GM21515 (cell line): ENCODE measurements at regions not wholly inside any gene's neighbourhood (a gene's known extent, or its start where the extent isn't known, plus 50 kb on each side); places are given as distances from the start of the nearest gene placed in this dataset.
A peak's percentile ranks its signal among the peaks of the same experiment; 100 is the strongest.
"Not testable (repeated sequence)": the region's sequence is repeated elsewhere in the genome, so short reads cannot be mapped to it uniquely, and the experiment has no call there.

Experiments used
- ATAC-seq: cut with Tn5 transposase; IDR thresholded peaks from one replicate; pipeline ENCODE4 v1.9.1; 2021; ENCODE audit not compliant: unreplicated experiment

DNA sequence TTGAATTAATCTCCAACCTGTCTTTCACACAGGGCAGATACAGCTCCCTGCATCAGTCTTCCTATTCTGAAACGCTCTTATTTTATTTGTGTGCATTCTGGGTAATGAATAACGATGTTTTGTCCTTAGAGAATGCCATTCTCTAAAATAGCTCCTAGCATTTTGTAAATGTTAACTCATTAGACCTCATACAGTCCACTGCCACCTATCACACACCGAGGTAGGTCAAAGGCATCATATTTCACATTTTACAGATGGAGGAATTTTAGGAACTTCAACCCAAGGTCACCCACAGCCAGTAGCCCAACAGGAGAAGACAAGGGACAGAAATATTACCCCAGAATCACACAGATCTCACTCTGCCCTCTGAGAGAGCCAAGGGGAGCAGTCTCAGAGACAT is 455.4 kb upstream of the GYPC start:
- no peak for ATAC-seq

DNA sequence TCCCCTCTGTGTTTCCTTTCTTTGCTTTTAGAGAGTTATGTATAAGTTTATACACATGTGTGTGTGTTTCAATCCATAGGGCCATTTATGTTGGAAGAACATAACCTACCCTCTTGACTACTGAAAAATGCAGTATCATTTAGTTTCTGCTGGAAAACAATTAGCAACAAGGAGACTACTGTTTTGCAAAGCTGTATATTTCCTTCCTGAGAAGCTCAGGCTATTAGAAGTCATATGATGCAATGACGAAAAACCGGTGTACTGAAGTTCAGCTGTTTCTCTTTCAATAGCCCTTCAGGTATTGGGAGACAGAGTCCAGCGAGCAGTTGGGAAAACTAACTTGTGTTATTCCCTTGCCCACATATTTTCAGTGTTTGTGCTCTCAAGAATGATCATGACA is 447.7 kb upstream of the GYPC start:
- no peak for ATAC-seq

DNA sequence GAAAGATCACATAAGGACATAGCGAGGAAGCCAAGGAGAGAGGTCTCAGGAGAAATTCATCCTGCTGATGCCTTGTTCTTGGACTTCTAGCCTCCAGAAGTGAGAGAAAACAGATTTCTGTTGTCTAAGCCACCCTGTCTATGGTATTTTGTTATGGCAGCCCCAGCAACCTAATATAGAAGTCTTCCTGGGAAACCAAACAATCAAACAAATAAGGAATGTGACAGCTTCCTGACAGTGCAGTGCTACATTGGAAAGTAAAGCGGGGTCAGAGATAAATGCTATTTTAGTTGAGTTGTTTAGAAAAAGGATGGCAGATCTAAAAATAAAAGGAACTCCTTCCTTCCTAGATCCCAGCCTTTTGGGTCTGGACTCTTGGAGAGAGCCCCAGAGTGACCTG is 443.2 kb upstream of the GYPC start:
- ATAC-seq = no peak

DNA sequence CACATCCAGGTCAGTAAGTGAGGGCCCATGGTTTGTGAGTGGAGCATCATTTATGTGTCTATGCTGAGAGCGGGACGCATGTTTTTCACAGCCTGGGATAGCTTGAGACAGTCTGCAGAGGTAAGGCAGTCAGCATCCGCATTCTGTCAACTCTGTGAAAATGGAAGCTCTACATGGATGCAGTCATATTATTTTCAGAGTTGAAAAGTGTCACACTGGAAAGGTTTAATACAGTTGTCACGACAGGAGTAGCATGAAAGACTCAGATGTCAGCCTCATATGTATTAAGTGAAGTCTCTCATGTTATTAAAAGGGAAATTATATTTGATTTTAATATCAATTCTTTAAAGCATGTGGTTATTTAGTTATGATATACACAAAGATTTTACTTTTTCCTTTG is 436.9 kb upstream of the GYPC start:
- ATAC-seq = no peak

DNA sequence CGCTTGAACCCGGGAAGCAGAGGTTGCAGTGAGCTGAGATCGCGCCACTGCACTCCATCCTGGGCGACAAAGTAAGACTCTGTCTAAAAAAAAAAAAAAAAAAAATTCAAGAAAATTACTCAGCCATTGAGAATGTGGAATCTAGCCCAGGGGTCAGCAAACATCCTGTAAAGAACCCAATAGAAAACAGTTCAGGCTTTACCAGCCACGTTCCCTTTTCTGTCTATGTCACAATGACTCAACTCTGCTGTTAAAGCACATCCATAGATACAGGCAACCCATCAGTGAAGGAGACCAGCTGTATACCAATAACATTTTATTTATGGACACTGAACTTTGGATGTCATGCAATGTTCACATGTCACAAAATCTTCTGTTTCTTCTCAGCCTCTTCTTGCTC is 435.6 kb upstream of the GYPC start:
- no peak for ATAC-seq

DNA sequence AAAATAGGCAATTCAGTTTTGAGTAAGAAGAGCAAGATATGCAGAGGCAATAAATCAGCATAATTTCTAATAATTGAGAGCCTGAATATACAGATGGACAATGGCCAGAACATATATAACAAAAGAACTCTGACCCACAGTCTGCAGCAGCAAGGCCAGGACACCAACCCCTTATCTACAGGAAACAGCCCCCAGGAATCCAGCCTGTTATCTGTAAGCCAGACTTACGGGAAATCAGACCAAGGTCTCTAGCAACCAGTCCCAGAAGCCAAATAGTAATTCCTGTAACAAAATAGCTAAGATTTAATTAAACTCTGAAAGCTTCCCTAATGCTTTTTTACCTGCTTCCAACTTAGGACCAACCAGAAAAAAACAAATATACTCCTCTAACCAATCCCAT is 434.5 kb upstream of the GYPC start:
- ATAC-seq = no peak

DNA sequence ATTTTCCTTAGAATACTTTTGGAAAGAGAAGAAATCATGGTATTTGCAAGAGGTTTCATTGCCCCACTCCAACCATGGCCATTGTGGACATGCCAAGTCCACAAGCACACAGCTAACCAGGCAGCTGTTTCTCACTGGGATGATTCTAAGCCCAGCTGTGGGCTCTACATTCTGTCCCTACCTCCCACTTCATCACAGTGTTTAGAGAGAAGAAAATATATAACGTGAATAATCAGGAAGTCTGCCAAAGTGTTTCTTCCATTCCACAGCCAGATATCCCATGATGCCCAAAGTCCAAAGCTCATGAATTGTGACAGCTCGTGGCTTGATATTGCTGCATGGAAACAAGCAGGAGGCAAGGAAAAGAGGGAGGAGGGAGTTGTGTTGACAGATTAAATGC is 433.7 kb upstream of the GYPC start:
- ATAC-seq = no peak

DNA sequence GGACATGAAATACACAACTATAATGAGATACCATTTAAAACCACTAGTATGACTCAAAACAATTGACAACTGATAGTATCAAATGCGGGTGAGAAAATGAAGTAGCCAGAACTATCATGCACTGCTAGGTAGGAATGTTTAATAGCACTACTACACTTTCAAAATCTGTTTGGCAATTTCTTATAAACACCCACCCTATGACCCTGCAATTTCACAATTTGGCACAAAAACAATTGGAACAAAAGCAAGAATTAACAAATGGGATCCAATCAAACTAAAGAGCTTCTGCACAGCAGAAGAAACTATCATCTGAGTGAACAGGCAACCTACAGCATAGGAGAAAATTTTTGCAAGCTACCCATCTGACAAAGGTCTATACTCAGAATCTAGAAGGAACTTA is 431.2 kb upstream of the GYPC start:
- ATAC-seq = no peak

DNA sequence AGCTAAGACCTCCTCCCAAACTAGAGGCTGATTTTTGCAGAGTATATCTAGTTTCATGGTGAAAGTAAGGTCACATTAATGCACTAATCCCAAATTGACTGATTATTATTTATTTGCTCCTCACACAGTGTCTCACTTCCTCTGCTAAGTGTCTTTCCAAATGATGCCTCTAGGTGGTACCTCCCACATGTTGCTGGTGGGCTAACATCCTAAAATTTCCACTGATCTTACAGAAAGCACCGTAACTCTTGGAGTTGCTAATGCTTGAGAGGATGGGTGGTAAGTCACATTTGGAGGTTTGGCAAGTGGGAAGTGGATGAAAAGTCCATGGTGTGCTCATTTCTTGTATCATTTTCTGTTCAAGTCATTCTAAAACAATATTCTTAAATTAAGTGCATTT is 428.7 kb upstream of the GYPC start:
- no peak for ATAC-seq

DNA sequence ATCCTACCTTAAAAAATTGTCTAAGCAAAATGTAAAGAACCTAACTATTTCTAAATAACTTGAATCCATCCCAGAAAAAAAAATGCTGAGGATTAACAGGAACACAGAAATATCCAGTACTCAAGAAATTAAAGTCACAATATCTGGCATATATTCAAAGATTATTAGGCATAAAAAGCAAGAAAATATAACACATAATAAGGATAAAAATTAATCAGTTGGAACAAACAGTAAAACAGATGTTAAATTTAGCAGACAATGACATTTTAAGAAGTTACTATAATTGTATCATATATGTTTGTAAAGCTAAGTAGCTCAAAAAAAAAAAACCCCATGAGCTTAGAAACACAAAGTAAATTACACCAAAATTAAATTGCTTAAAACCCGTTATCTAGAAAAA is 427.4 kb upstream of the GYPC start:
- ATAC-seq = no peak

DNA sequence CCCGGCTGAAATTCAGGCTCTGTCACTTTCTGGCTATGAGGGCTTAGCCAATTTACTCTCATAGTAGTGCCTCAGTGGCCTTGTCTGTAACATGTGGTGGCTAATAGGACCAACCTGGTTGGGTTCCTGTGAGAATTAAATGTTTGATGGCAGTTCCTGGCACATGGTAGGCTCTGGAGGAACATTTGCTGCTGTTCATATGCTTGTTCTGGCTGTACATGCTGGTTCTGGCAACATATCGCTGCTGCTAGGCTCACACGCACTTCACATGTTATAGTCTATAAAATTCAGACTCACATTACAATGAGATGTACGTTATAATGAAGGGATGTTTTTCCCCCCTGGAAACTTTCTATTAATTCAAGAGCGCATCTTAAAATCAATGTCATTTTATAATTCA is 417.7 kb upstream of the GYPC start:
- ATAC-seq = no peak

DNA sequence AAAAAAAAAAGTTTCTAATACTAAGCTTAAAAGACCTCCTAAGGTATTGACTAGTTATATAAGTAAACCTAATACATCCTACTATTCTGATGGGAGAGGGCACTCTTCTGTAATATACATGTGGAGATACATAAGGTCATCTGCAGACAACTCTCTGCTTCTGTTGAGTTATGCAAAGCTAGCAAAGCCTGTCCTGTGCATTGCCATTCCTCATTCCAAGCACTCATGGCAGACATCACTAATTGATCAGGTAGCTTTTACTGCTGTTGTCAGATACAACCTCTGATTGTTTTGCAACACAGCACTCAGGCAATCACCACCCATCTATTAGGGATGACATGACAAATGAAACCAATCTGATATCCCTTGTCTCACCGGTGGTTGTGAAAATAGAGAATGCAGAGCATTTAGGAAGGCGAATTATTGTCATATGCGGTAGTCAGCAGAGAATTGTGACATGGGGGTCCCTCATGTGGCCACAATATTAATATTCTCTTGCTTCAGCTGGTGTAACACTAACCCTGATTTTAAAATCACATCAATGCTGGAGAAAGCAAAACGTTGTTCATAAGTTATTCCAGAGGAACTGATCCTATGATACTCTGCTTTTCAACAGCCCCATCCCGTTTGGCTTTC is 416.5 kb upstream of the GYPC start:
- no peak for ATAC-seq

DNA sequence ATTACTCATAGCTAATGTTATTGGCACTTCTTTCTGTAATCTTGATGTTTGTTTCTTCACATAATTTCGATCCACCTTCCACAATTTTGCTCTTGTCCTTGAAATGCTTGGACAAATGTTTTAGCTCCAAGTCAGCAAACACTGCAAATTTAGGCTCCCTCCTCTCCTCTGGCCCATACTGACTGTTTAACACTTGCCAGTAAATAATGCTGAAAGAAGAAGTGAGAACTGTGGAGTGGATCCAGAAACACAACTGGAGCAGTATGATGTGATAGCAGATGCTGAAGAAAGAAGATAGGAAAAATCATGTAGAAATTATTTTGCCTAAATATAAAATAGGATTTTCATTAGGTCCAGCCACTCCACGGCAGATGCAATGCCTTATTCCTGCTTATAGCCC is 415.0 kb upstream of the GYPC start:
- no peak for ATAC-seq

DNA sequence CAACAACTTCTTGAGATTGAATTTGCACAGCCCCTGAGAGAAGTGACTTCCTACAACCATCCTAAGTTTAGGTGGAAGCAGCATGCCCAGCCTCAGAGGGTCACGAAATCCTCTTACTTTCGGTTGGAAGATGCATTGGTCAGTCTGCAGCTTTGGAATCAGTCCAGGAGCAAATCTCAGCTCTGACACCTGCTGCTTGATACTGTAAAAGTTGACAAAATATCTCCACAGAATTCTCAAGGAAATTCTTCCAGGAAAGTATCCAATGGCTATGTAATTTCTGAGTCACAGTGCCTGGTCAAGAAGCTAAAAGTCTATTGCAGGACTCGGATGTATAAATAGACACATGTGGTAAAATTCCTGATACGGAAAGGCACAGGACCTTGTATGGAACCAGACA is 414.5 kb upstream of the GYPC start:
- ATAC-seq = no peak

DNA sequence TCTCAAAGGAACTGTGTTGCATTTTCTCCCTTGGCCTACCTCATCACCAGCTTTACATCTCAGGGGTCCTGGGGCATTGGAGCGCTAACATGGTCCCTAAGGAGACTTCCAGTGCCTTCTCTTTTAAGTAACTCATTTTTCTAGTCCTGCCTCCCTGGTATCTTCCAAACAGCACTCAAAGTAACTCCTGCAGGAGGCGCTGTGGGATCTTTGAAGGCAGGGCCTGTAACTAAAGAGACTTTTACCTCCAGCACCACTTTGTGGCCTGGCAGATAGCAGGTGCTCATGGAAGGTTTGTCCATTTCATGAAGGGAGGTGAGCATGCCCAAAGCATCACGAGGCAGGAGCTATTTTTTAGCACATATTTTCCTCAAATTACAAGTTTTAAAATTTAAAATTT is 411.0 kb upstream of the GYPC start:
- peak; percentile 52 for ATAC-seq

DNA sequence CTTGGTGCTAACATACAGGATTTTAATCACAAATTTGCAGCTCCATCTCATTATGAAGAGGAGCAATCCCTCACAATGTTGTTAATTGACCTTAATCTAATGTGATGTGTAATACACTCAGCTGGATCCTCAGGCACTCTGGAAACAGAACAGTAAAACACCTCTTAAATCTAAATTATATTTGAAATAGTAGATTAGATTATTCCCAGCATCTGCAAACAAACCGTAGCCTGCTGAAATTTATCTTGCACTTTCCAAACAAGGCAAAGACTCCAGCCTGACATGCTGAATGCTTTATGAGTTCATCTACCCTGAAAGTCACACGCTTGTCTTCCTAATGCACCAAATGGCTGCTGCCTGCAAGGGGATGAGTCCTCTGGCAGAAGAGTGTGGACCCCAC is 402.3 kb upstream of the GYPC start:
- ATAC-seq = no peak

DNA sequence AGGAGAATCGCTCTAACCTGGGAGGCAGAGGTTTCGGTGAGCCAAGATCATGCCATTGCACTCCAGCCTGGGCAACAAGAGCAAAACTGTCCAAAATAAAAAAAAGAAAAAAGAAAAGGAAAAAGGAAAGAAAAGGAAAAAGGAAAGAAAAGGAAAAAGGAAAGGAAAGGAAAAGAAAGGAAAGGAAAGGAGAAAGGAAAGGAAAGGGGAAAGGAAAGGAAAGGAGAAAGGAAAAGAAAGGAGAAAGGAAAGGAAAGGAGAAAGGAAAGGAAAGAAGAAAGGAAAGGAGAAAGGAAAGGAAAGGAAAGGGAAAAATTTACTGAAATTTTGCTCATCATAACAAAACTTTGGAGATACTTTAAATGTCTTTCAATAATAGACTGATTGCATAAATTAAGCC is 391.3 kb upstream of the GYPC start:
- no peak for ATAC-seq

DNA sequence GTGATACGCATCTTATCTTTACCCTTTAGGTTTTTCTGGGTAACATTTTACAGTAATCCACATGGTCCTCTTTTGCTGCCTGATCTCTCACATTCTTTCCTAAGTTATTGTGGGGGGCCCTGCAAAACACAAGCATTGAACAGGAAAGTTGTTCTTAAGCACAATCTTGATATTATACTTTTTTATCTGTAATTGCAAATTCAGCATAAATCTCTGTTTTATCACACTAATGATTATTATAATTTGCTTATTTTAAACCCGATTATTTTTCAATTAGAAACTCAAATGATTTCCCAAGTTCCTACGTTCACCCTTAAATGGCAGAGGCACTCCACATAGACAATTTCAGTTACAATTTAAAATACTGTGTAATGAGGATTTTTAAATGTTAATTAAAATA is 386.0 kb upstream of the GYPC start:
- no peak for ATAC-seq

DNA sequence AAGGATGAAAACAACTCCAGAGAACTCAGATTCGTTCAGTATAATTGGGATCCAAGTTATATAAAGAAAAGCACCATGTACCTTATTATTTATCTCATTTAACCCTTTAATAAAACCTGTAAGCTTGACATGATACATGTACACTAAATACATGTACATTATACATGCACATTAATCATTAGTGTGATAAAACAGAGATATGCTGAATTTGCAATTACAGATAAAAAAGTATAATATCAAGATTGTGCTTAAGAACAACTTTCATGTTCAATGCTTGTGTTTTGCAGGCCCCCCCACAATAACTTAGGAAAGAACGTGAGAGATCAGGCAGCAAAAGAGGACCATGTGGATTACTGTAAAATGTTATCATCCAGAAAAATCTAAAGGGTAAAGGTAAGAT is 385.4 kb upstream of the GYPC start:
- no peak for ATAC-seq

DNA sequence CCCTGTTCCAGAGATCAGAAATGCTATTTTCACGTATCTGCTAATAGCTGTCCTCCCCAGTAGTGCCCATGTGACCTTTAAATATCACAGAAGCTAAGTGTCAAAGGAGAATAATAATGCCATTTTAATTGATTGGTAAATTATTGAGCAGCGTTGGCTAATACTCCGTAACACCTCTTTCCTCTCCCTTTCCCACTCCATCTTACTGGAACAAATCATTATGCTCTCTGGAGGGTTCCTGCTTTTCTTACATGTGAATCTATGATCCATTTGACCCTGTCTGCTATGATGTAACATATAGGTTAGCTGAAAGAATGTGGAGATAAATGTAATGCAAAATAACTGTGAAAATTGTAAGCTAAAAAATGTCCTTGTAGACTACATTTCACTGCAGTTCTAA is 383.6 kb upstream of the GYPC start:
- ATAC-seq = no peak

DNA sequence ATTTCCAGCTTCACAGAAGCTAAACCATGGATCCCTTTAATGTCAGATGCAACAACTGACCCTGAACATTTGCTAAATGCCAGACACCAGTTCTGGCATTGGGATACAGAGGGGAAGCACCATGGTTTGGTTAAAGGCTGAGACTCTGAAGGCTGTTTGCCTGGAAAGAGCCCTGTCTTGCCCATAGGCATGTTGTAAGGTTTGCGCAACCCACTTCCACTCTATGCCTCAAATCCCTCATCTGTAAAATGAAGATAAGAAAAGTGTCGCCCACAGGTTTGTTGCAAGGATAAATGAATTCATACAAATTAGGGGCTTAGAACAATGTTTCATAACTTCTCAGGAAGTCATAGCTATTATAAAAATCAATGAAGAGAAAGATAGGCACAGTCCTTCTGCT is 380.9 kb upstream of the GYPC start:
- ATAC-seq = no peak

DNA sequence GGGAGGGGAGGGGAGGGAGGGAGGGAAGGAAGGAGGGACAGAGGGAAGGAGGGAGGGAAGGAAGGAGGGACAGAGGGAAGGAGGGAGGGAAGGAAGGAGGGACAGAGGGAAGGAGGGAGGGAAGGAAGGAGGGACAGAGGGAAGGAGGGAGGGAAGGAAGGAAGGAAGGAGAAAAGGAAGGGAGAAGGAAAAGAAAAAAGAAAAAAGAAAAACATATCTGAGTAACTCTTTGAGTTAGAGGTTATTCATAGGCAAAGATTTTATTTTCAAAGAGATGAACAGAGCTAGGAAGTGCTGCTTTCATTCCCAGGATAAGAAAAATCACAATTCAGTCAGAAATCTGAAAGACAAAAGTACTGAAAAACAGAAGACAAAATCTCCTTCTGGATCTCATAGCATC is 379.7 kb upstream of the GYPC start:
- not testable (repeated sequence) for ATAC-seq

DNA sequence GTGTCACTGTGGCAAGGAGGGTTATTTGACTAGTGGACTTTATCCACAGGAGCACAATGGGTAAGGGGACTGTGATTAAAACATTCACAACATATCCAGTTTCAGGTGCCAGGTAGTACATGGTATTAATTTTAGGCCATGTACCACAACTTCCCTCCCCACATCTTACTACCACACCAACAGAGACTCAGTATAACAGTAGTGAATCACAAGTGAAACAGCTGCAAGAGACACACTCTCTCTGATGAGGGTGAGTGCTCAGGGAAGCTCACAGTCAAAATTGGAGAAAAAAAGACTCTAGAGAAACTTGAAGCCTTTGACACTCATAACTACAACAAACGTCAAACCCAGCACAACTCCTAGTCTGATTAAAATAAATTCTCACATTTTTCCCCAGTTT is 367.6 kb upstream of the GYPC start:
- no peak for ATAC-seq

DNA sequence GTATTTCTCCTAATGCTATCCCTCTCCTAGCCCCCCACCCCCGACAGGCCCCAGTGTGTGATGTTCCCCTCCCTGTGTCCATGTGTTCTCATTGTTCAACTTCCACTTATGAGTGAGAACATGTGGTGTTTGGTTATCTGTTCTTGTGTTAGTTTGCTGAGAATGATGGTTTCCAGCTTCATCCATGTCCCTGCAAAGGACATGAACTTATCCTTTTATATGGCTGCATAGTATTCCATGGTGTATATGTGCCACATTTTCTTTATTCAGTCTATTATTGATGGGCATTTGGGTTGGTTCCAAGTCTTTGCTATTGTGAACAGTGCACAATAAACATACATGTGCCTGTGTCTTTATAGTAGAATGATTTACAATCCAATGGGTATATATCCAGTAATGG is 362.0 kb upstream of the GYPC start:
- ATAC-seq = not testable (repeated sequence)
